Posterior vena cava (tissue), 2 donors: ENCODE measurements at regions not wholly inside any gene's neighbourhood (a gene's known extent, or its start where the extent isn't known, plus 50 kb on each side); places are given as distances from the start of the nearest gene placed in this dataset.
"Not testable (repeated sequence)": the region's sequence is repeated elsewhere in the genome, so short reads cannot be mapped to it uniquely, and the experiment has no call there.

Experiments
- DNase-seq: peaks from one replicate; pipeline ENCODE4 v3.0.0-alpha.2; 2020; ENCODE audit warnings: low spot score
- intact Hi-C, 2 donors: fragments of 100-400 bp; cut with DNase I; formaldehyde crosslinking; loops; one replicate each; pipeline versions ENCODE4 v1.14.1 to v1.14.2; 2022 to 2023
- donor health status: DM: yes; HTN: yes; CAD: no.
- donor health status: DM: yes; HTN: yes; CAD: no.

DNA sequence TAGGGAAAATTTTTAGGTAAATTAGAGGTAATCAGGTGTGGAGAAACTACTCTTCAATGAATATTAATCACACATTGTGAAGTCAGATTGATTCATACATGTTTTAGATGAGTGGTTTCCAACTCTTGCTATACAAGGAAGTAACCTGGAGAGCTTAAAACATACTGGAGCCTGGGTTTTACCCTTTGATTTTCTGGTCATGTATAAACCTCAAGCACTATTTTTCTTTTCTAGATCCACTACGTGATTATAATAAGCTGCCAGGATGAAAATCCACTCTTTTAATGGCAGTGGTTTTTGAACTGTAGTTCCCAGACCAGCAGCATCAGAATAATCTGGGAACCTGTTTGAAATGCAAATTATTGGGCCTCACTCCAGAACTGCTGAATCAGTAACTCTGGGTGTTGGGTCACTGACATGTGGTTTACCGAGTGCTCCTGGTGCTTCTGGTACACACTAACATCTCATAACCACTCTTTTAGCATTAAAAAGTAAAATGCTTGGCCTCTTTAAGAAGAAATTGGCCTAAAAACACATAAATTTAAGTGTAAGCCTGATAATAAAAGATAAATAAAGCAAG is 63.4 kb downstream of the DCAF12L1 start:
- intact Hi-C loops, result no loop called here
- DNase-seq, result no peak

DNA sequence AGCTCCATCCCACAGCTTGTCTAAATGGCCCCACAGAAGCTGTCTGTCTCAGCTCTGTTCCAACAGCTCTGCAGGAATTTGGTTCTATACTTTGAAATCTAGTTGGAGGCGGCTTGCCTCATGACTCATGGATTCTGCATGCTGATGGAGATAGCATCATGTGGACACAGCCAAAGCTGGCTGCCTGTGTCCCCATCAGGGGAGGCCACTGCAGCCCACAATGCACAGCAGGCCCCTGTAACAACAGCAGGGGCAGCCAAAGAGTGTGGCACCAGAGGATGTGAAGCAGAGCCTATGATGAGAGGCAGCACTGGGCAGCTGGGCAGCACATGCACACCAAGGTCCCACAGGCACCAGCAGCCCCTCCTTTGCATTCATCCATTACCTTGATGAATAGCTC is 67.2 kb downstream of the DCAF12L1 start:
- DNase-seq, result no peak
- intact Hi-C loops, result no loop called here

DNA sequence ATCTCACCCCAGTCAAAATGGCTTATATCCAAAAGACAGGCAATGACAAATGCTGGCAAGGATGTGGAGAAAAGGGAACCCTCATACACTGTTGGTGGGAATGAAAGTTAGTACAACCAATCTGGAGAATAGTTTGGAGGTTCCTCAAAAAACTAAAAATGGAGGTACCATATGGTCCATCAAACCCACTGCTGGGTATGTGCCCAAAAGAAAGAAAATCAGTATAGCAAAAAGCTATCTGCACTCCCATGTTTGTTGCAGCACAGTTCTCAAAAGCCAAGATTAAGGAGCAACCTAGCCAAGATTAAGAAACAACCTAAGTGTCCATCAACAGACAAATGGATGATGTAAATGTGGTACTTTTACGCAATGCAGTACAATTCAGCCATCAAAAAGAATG is 70.7 kb downstream of the DCAF12L1 start:
- intact Hi-C loops, result no loop called here

DNA sequence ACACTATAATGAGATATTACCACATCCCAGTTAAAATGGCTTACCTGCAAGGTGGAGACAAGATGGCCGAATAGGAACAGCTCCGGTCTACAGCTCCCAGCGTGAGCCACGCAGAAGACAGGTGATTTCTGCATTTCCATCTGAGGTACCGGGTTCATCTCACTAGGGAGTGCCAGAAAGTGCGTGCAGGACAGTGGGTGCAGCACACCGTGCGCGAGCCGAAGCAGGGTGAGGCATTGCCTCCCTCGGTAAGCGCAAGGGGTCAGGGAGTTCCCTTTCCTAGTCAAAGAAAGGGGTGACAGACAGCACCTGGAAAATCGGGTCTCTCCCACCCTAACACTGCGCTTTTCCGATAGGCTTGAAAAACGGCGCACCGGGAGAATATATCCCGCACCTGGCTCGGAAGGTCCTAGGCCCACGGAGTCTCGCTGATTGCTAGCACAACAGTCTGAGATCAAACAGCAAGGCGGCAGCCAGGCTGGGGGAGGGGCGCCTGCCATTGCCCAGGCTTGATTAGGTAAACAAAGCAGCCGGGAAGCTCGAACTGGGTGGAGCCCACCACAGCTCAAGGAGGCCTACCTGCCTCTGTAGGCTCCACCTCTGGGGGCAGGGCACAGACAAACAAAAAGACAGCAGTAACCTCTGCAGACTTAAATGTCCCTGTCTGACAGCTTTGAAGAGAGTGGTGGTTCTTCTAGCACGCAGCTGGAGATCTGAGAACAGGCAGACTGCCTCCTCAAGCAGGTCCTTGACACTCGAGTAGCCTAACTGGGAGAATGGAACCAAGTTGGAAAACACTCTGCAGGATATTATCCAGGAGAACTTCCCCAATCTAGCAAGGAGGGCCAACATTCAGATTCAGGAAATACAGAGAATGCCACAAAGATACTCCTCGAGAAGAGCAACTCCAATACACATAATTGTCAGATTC is 92.5 kb downstream of the DCAF12L1 start:
- intact Hi-C loops, result not testable (repeated sequence)
- DNase-seq, result peak; percentile 64

More for the DNA sequence above, 70.7 kb downstream of the DCAF12L1 start:
- no peak for DNase-seq

DNA sequence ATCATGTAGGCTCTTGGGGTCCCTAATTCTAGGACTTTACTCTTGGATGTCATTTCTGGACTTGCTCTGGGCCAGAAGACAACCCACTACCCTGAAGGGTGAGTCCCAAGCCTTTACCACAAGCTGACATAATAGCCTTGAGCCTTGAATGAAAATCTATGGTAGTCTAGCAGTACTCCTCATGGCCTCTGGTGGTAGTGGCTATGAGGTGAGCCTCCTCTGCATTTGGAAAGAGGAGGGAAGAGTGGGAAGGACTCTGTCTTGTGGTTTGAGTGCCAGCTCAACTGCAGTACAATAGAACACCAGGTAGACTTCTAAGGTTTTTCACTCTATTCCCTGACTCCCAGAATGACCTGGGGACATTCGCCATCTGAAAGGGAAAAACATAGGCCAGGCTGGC is 96.5 kb downstream of the DCAF12L1 start:
- no peak for DNase-seq
- intact Hi-C loops, result no loop called here

DNA sequence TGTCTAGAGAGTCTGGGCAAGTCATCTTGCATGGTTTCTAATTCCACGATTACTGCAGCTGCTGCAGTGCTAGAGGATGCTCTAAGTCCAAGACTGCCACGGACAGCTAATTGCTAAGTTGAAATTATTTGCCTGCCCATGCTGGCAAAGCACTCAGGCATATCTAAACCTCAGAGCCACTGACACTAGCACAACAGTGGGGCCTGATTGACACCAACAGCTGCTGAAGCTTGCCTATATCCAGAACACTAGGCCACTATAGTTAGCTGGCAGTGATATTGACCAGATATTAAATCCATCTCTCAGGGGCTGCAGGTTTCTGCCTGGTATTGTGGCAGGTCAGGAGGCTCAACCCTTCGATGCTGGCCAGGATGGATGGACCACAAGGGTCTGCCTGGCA is 103.9 kb downstream of the DCAF12L1 start:
- intact Hi-C loops, result no loop called here
- no peak for DNase-seq
